HG03175 (cell line): ENCODE measurements at regions not wholly inside any gene's neighbourhood (a gene's known extent, or its start where the extent isn't known, plus 50 kb on each side); places are given as distances from the start of the nearest gene placed in this dataset.

Experiments used
- ATAC-seq: cut with Tn5 transposase; IDR thresholded peaks from one replicate; pipeline ENCODE4 v1.9.1; 2021; ENCODE audit warnings: mild to moderate bottlenecking, moderate library complexity; ENCODE audit not compliant: unreplicated experiment

GRCh38 chr2:71800851-71801250 lies 346.8 kb downstream of the CYP26B1 start:
- no peak for ATAC-seq

DNA sequence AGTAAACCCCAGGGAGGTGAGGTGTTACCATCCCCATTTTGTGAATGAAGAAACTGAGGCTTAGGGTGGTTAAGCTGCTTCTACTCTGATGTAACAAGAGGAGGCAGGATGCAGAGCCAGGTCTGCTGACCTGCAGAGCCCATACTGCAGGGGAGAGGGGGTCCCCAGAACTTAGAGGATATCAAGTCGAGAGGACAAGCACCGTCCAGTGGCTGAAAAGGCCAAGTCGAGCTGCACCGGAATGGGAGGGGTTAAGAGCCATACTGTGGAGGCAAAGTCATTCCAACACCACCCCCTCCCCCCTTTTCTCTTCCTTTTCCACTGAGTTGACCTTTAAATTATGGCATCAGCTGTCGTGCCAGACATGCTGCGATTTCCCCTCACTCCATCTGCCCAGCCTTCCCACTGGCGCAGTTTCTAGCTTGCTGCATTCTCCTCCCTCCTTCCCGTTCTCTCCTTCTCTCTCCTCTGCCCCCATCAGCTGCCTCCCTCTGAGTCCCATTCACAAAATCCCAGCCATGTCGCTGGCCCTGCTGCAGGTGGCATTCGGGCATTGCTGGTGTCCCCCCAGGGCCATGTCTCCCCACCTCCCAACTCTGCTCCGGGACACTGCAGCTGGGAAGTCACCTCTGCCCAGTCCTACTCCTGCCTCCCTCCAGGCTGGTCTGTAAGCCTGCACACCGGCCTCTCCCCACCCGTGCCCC lies 346.9 kb downstream of the DYSF start:
- no peak for ATAC-seq

- no peak for ATAC-seq
These were observed 345.7 kb downstream of the DYSF start for GRCh38 chr2:71799013-71799575.

DNA sequence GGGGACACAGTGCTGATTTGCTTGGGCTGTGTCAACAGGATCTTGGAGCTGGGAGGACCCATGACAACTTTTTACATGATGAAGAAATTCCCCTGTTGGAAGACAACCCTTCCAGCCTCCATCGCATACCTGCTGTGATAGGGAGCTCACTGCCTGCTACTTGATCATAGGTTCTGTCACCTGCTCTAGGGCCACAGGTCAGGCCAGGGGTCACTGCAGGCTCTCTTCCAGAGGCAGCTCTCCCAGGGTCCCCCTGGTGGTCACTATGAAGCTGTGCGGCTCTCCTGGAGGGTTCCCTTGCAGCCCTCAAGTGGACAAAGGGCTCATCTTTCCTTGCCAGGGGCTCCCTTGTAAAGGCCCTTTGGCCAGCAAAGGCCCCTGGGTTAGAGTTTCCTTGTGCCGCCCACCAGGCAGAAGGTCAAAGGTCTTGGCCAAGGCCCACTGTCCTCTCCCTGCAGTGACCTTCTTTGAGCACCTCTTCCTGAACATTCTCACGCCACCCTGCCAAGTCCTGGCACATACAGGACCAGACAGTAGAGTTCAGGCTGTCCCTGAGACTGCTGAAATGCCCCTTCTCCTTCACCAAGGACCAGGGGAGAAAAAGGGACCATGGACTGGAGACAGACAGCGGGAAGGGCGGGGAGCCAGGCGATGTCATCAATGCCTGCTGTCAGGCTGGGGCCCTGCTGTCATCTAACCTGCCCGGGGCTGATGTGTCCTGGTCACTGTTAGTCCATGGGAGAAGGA lies 345.1 kb downstream of the DYSF start:
- ATAC-seq, result peak; percentile 75

DNA sequence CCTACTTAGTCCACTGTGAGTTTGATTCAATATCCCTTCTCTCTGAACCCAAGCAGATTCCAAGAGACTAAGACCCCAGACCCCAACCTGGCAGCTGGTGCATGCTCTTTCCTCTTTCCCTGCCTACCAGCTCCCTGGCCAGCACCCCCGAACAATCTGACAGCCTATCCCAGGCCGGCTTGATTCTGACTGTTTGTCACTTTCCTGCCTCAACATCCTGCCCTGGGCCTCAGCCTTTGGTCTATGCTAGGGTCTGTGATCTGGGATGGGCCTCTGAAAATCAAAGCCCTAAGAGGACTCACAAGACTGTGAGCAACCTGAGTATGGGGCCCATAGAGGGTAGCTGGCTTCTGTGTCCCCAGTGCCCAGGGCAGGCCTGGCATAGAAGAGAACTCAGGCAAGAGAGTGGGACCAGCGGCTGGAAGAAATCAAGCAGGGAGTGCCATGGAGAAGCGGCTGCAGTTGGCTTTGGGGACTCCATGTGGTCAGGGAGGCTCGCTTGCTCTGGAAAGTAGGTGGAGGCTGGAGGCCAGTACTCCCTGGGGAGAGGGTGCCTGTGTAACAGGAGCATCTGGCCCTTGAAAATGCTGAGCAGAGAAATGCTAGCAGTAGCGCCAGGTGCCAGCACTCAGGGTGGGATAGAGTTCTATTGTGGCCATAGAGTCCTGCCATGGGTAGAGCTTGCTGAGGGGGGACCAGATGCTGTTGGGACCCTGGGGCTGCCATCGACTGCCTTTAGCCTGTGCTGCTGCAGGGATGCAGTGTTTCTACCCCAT lies 343.9 kb downstream of the DYSF start:
- no peak for ATAC-seq

DNA sequence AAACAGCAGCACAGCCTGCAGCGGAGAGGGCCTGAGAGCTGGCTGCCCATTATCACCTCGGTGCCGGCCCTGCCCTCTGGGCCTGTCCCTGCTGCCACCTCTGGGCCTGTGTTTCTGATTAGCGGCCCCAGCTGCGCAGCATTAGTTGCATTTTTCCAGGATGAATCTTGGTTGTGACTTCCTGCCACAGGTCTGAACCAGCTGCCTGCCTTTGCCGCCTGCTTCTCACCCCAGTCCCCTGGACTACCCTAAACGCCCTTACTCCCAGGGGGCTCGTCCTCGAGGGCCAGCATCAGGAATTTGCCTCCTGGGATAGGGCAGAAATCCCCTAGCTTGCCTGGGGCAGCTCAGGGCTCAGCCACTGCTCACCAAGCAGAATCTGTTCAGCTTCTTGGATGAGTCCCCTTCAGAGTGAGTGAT lies 342.8 kb downstream of the DYSF start:
- ATAC-seq, result no peak

DNA sequence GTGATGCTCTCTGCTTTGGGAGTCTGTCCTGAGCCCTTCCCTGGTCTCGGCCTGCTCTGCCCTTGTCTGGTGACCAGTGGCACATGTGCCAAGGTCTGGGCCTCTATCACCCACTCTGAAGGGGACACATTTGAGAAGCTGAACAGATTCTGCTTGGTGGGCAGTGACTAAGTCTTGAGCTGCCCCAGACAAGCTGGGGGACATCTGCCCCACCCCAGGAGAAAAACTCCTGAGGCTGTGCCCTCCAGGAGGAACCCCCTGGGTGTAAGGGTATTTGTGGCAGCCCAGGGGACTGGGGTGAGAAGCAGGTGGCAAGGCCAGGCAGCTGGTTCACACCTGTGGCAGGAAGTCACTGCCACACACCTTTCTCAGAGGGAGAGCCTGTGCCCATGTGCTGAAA lies 342.1 kb downstream of the DYSF start:
- ATAC-seq, result no peak

- no peak for ATAC-seq
These were observed 341.2 kb downstream of the DYSF start for GRCh38 chr2:71794611-71795010.

DNA sequence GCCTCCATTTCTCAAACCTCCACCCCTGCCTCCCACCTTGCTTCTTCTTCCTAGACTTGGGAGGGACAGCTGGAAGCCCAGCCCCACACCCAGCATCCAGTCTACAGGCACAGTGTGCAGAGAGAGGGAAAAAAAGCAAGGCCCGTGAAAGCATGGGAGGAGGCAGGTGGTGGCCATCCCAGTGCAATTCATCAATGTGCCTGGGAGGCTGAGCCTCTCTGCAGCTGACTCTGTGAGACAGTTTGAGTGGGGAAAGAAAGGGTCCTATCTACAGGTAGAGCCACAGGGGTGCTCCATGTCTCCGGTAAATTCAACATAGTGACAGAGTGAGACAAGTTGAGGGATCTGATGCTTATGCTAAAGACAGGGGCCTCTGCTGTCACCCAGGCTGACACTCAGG lies 340.6 kb downstream of the DYSF start:
- no peak for ATAC-seq

GRCh38 chr2:71792926-71793761 lies 339.8 kb downstream of the DYSF start:
- no peak for ATAC-seq

- ATAC-seq, result no peak
These were observed 338.3 kb downstream of the DYSF start for GRCh38 chr2:71791501-71792135.

DNA sequence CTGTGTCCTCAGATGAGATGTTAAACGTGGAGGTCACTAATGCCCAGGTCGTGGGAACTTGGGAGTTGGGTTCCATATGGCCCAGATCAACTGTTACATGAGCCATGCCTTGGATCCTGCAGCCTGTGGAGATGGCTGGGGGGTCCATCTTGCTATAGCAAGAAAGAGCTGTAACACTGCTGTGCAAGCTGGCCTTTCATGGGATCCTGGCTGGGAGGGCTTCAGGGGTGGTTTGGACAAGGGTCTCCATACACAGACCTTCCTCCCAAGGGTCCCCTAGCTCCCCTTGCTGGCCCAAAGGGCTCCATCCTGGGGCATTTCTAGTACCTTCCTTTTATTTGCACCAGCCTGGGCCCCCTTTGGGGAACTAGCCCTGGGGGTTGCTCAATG lies 337.7 kb downstream of the DYSF start:
- no peak for ATAC-seq

- ATAC-seq, result no peak
These were observed 337.1 kb downstream of the DYSF start for GRCh38 chr2:71790226-71791060.

- no peak for ATAC-seq
These were observed 336.3 kb downstream of the DYSF start for GRCh38 chr2:71789556-71790204.

GRCh38 chr2:71788601-71789240 lies 335.4 kb downstream of the DYSF start:
- ATAC-seq, result no peak

GRCh38 chr2:71788186-71788525 lies 334.8 kb downstream of the DYSF start:
- ATAC-seq, result no peak

DNA sequence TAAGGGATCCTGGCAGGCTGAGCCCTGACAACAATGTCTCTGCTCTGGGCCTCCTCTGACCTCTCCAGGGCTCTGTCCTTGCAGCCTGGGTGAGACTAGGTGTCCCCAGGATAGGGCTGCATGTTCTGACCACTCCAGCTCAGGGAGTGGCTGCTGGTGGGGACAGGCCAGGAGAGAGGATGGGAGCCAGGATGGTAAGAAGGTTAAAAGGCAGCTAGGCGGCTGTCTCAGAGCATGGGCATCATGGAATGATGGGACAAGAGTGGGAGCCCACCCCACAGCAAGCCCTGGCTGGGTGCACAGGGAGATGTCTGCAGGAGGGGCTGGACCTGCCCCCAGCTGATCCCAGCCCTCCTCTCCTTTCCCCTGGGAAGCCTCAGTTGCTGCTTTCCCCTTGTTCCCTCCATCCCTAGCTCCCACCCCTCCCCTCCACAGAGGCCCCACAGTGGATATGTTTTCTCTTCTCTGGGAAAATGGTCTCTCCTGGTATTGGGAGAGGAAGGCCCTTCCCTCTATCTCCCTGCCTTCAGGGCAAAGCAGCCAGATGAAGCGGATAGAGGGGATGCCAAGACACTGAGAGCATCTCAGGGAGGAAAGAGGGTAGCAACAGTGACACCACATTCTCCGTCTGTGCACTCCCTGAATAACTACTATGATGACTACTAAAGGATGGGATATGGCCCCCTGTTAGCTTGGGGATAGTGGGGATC lies 334.3 kb downstream of the DYSF start:
- no peak for ATAC-seq

DNA sequence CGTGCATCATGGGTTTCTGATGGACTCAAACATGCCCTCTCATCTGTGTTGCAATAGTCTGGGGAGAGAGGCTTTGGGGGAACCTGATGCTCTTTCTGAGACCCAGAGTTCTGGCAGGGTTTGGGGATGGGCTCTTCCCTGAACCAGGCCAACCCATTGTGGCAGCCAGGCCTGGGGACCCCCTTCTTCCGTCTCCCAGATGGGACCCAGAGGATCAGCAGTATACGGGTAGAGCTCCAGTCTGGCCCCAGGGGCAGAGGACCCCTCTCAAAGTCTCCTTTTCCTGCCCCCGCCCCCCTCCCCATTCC lies 333.7 kb downstream of the DYSF start:
- no peak for ATAC-seq
